ENCODE measurements at regions not wholly inside any gene's neighbourhood (a gene's known extent, or its start where the extent isn't known, plus 50 kb on each side); places are given as distances from the start of the nearest gene placed in this dataset.

DNA sequence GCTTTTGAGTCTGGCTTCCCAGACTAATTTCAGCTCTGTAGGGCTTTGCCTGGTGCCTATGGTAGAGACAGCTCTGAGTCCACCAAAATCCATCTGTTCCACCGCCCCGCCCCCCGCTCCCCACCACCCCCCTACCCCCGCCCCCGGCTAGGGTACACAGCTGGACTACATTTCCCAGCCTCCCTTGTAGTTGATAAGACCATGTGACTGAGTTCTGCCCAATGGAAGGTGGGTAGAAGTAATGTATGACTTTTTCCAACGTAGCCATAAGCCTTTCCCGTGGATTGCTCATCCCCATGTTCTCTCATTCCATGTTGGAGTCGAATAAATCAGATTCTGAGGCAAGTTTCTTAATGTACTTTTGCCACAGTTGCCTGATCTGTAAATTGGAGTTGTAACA is 786.7 kb upstream of the EEF2KMT start:
- Histone ChIP-seq H2AFZ (ENCODE audit: low read length) (no peak overlapping the region), H3K9me3 (ENCODE audit: low read length) (no peaks in the 10 kb centered on the region), H3K9ac (ENCODE audit: insufficient read depth, low read depth, low read length) (no peak overlapping the region), H3K27me3 (ENCODE audit: control insufficient read depth in 1 of 2, insufficient read depth in 2 of 2, low read length in 2 of 2) (no peaks in the 10 kb centered on the region), H4K20me1 (ENCODE audit: insufficient read depth, low read length) (no peaks in the 10 kb centered on the region), H3K4me1 (ENCODE audit: insufficient read depth, low read length) (no peaks in the 10 kb centered on the region), H3K27ac (ENCODE audit: extremely low read length, insufficient read depth, low read length) (no peak overlapping the region), H3K36me3 (replicated peaks in 1 of 2; ENCODE audit: control insufficient read depth in 1 of 2, insufficient read depth in 2 of 2, low read length in 2 of 2) (no peaks in the 10 kb centered on the region), H3K79me2 (ENCODE audit: insufficient read depth, low read length) (no peaks in the 10 kb centered on the region), H3K4me2 (ENCODE audit: low read depth, low read length) (no peak overlapping the region), H3K4me3 (replicated peaks in 1 of 3; ENCODE audit: insufficient read depth in 1 of 3, low read depth in 2 of 3, low read length in 3 of 3) (no peak overlapping the region)
- in situ Hi-C loops (cut with HindIII; ENCODE audit: extremely low pct_ligation_motif_present, low pct_unique_long_range_greater_than_20kb) (no loop called here), intact Hi-C loops (cut with micrococcal nuclease; ENCODE audit: unreplicated experiment) (no loop called here)
- ATAC-seq = no peak
- no peak for FAIRE-seq
- BruUV-seq (replicated peaks) = no TSS peak
- under 1% methylated on average over 6 of the region's 8 CpGs for WGBS (ENCODE audit: low lambda C conversion rate)
- POLR2A ChIA-PET = no interaction called here
- CTCF ChIA-PET (ENCODE audit: low intra/inter-chr PET ratio, low total read pairs) = no interaction called here
- no peak for DNase-seq (ENCODE audit: low spot score)
- no peak for TF ChIP-seq FOXA3 (CRISPR knock-in tag; IDR thresholded peaks at IDR 0.05)
- no peak for TF ChIP-seq ZNF792 (CRISPR knock-in tag; IDR thresholded peaks at IDR 0.05)
- TF ChIP-seq ZNF543 (CRISPR knock-in tag; IDR thresholded peaks at IDR 0.05) = no peak
- TF ChIP-seq, protein P1, sequence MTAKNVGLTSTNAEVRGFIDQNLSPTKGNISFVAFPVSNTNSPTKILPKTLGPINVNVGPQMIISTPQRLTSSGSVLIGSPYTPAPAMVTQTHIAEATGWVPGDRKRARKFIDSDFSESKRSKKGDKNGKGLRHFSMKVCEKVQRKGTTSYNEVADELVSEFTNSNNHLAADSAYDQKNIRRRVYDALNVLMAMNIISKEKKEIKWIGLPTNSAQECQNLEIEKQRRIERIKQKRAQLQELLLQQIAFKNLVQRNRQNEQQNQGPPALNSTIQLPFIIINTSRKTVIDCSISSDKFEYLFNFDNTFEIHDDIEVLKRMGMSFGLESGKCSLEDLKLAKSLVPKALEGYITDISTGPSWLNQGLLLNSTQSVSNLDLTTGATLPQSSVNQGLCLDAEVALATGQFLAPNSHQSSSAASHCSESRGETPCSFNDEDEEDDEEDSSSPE (CRISPR knock-in tag; IDR thresholded peaks at IDR 0.05) = no peak
- no peak for TF ChIP-seq ZZZ3 (CRISPR knock-in tag; IDR thresholded peaks at IDR 0.05; ENCODE audit: borderline replicate concordance)
- TF ChIP-seq PHF5A (CRISPR knock-in tag; IDR thresholded peaks at IDR 0.05; ENCODE audit: low read depth, unreplicated experiment) = no peak
- TF ChIP-seq IKZF4 (CRISPR knock-in tag; IDR thresholded peaks at IDR 0.05; ENCODE audit: borderline replicate concordance, low read depth, not compliant biosample characterization) = no peak
- TF ChIP-seq, protein P2, sequence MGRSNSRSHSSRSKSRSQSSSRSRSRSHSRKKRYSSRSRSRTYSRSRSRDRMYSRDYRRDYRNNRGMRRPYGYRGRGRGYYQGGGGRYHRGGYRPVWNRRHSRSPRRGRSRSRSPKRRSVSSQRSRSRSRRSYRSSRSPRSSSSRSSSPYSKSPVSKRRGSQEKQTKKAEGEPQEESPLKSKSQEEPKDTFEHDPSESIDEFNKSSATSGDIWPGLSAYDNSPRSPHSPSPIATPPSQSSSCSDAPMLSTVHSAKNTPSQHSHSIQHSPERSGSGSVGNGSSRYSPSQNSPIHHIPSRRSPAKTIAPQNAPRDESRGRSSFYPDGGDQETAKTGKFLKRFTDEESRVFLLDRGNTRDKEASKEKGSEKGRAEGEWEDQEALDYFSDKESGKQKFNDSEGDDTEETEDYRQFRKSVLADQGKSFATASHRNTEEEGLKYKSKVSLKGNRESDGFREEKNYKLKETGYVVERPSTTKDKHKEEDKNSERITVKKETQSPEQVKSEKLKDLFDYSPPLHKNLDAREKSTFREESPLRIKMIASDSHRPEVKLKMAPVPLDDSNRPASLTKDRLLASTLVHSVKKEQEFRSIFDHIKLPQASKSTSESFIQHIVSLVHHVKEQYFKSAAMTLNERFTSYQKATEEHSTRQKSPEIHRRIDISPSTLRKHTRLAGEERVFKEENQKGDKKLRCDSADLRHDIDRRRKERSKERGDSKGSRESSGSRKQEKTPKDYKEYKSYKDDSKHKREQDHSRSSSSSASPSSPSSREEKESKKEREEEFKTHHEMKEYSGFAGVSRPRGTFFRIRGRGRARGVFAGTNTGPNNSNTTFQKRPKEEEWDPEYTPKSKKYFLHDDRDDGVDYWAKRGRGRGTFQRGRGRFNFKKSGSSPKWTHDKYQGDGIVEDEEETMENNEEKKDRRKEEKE (IDR thresholded peaks at IDR 0.05) = no peak
- TF ChIP-seq, protein P3, sequence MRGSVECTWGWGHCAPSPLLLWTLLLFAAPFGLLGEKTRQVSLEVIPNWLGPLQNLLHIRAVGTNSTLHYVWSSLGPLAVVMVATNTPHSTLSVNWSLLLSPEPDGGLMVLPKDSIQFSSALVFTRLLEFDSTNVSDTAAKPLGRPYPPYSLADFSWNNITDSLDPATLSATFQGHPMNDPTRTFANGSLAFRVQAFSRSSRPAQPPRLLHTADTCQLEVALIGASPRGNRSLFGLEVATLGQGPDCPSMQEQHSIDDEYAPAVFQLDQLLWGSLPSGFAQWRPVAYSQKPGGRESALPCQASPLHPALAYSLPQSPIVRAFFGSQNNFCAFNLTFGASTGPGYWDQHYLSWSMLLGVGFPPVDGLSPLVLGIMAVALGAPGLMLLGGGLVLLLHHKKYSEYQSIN (CRISPR knock-in tag; IDR thresholded peaks at IDR 0.05; ENCODE audit: borderline replicate concordance) = no peak
- TF ChIP-seq HNRNPK (IDR thresholded peaks at IDR 0.05; ENCODE audit: low read depth, low read length, poor library complexity, severe bottlenecking) = no peak
- no peak for TF ChIP-seq ZFYVE20 (CRISPR knock-in tag; IDR thresholded peaks at IDR 0.05; ENCODE audit: borderline replicate concordance, low read depth)
- no peak for TF ChIP-seq ZNF17 (CRISPR knock-in tag; IDR thresholded peaks at IDR 0.05)
- no peak for TF ChIP-seq ZNF572 (CRISPR knock-in tag; IDR thresholded peaks at IDR 0.05)
- TF ChIP-seq FLYWCH1 (CRISPR knock-in tag; IDR thresholded peaks at IDR 0.05) = no peak
- TF ChIP-seq, protein P4, sequence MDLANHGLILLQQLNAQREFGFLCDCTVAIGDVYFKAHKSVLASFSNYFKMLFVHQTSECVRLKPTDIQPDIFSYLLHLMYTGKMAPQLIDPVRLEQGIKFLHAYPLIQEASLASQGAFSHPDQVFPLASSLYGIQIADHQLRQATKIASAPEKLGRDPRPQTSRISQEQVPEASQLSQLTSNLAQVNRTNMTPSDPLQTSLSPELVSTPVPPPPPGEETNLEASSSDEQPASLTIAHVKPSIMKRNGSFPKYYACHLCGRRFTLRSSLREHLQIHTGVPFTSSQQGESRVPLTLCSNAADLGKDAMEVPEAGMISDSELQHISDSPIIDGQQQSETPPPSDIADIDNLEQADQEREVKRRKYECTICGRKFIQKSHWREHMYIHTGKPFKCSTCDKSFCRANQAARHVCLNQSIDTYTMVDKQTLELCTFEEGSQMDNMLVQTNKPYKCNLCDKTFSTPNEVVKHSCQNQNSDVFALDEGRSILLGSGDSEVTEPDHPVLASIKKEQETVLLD (CRISPR knock-in tag; IDR thresholded peaks at IDR 0.05; ENCODE audit: low read depth) = no peak
- TF ChIP-seq PRMT3 (CRISPR knock-in tag; IDR thresholded peaks at IDR 0.05; ENCODE audit: borderline replicate concordance, low read depth) = no peak

All from HepG2 (cell line).